ENCODE measurements at regions not wholly inside any gene's neighbourhood (a gene's known extent, or its start where the extent isn't known, plus 50 kb on each side); places are given as distances from the start of the nearest gene placed in this dataset.

GRCh38 chr20:48381353-48382120, 446.3 kb downstream of the PREX1 start (continued):
- TF ChIP-seq MAFG (CRISPR knock-in tag; IDR thresholded peaks at IDR 0.05), result no peak
- no peak for TF ChIP-seq RERE (CRISPR knock-in tag; IDR thresholded peaks at IDR 0.05; ENCODE audit: low read depth)
- TF ChIP-seq FOXA3 (CRISPR knock-in tag; IDR thresholded peaks at IDR 0.05), result no peak
- no peak for TF ChIP-seq ZNF790 (CRISPR knock-in tag; IDR thresholded peaks at IDR 0.05; ENCODE audit: borderline replicate concordance)
- TF ChIP-seq HDAC2 (CRISPR knock-in tag; IDR thresholded peaks at IDR 0.05), result peak; percentile 25; the same call in 1 of the 2 replicates
- TF ChIP-seq IRF9 (CRISPR knock-in tag; IDR thresholded peaks at IDR 0.05; ENCODE audit: borderline replicate concordance), result no peak
- TF ChIP-seq, protein P1, sequence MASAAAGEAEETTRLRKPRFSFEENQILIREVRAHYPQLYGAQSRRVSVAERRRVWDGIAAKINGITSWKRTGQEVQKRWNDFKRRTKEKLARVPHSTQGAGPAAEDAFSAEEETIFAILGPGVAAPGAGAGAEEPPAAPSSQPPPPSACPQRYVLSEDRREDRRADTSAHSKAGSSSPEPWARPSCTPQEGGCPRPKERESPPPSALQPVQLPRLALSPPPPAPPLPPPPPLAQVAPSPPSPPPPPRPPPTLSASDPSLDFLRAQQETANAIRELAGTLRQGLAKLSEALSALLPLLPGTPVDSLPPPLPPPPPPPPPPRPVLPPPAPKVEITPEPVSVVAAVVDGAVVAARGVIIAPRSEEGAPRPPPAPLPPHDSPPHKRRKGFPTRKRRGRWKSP (CRISPR knock-in tag; IDR thresholded peaks at IDR 0.05), result 0 out of 2 replicates have a peak, but pooled peaks have one; percentile 12
- TF ChIP-seq, protein P2, sequence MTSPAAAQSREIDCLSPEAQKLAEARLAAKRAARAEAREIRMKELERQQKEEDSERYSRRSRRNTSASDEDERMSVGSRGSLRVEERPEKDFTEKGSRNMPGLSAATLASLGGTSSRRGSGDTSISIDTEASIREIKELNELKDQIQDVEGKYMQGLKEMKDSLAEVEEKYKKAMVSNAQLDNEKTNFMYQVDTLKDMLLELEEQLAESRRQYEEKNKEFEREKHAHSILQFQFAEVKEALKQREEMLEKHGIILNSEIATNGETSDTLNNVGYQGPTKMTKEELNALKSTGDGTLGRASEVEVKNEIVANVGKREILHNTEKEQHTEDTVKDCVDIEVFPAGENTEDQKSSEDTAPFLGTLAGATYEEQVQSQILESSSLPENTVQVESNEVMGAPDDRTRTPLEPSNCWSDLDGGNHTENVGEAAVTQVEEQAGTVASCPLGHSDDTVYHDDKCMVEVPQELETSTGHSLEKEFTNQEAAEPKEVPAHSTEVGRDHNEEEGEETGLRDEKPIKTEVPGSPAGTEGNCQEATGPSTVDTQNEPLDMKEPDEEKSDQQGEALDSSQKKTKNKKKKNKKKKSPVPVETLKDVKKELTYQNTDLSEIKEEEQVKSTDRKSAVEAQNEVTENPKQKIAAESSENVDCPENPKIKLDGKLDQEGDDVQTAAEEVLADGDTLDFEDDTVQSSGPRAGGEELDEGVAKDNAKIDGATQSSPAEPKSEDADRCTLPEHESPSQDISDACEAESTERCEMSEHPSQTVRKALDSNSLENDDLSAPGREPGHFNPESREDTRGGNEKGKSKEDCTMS (CRISPR knock-in tag; conservative IDR thresholded peaks at IDR 0.05), result no peak
- no peak for TF ChIP-seq ZNF879 (CRISPR knock-in tag; IDR thresholded peaks at IDR 0.05)
- no peak for TF ChIP-seq SMYD3 (CRISPR knock-in tag; IDR thresholded peaks at IDR 0.05)
- no peak for TF ChIP-seq ZNF839 (CRISPR knock-in tag; IDR thresholded peaks at IDR 0.05; ENCODE audit: borderline replicate concordance)
- TF ChIP-seq SP2 (CRISPR knock-in tag; IDR thresholded peaks at IDR 0.05), result no peak
- TF ChIP-seq ZNF225 (CRISPR knock-in tag; IDR thresholded peaks at IDR 0.05), result no peak
- TF ChIP-seq ISL2 (CRISPR knock-in tag; IDR thresholded peaks at IDR 0.05), result peak; percentile 10; the same call in 1 of the 2 replicates
- no peak for TF ChIP-seq ZNF329 (CRISPR knock-in tag; IDR thresholded peaks at IDR 0.05; ENCODE audit: low read depth)
- TF ChIP-seq ZFP37 (CRISPR knock-in tag; IDR thresholded peaks at IDR 0.05; ENCODE audit: borderline replicate concordance), result no peak
- TF ChIP-seq, protein P3, sequence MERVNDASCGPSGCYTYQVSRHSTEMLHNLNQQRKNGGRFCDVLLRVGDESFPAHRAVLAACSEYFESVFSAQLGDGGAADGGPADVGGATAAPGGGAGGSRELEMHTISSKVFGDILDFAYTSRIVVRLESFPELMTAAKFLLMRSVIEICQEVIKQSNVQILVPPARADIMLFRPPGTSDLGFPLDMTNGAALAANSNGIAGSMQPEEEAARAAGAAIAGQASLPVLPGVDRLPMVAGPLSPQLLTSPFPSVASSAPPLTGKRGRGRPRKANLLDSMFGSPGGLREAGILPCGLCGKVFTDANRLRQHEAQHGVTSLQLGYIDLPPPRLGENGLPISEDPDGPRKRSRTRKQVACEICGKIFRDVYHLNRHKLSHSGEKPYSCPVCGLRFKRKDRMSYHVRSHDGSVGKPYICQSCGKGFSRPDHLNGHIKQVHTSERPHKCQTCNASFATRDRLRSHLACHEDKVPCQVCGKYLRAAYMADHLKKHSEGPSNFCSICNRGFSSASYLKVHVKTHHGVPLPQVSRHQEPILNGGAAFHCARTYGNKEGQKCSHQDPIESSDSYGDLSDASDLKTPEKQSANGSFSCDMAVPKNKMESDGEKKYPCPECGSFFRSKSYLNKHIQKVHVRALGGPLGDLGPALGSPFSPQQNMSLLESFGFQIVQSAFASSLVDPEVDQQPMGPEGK (CRISPR knock-in tag; IDR thresholded peaks at IDR 0.05), result peak; percentile 12
